GM18508 (cell line): ENCODE measurements at regions not wholly inside any gene's neighbourhood (a gene's known extent, or its start where the extent isn't known, plus 50 kb on each side); places are given as distances from the start of the nearest gene placed in this dataset.
A peak's percentile ranks its signal among the peaks of the same experiment; 100 is the strongest.
"Not testable (repeated sequence)": the region's sequence is repeated elsewhere in the genome, so short reads cannot be mapped to it uniquely, and the experiment has no call there.

Source experiments
- ATAC-seq: cut with Tn5 transposase; IDR thresholded peaks from one replicate; pipeline ENCODE4 v1.9.1; 2021; ENCODE audit warnings: moderate number of reproducible peaks; ENCODE audit not compliant: insufficient read depth, unreplicated experiment

- ATAC-seq: no peak
Measured at GRCh38 chr5:100641833-100642232, 106.7 kb downstream of the FAM174A start.

DNA sequence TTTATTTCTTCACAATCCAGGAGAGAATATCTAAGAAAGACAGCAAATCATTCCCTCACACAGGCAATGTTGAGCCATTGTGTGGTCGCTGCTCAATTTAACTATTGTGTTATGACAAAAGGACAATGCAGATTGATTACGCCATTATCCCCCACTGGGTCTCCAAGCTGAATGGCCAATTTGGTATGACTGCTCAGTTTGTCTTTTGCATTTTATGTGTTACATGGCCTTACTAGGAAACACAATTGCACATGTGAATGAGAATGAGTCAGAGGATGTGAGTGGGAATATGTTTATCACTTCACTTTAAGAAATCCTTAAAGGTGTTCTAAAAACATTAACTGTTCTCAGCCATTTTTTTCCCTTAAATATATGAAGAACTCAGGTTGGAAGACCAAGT lies 108.3 kb downstream of the FAM174A start:
- ATAC-seq: no peak

DNA sequence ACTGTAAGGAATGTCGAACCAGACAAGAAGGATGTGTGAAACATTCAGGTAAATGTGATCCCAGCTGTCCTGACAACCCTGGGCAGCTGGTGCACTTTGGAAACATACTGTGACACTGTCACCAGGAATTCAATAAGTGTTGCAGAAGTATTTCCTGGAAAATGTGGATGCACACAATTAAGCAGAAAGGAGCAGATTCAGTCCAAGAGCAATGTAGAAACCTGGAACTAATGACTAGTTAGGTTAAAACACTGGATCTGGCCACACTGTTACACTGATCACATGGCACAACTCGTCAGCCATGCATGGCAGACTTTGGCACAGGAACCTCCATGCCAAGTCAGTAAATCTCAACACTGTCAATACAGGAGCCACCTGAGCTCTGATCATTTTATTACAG lies 109.0 kb downstream of the FAM174A start:
- ATAC-seq: no peak

GRCh38 chr5:100644776-100645175 lies 109.6 kb downstream of the FAM174A start:
- ATAC-seq: no peak

DNA sequence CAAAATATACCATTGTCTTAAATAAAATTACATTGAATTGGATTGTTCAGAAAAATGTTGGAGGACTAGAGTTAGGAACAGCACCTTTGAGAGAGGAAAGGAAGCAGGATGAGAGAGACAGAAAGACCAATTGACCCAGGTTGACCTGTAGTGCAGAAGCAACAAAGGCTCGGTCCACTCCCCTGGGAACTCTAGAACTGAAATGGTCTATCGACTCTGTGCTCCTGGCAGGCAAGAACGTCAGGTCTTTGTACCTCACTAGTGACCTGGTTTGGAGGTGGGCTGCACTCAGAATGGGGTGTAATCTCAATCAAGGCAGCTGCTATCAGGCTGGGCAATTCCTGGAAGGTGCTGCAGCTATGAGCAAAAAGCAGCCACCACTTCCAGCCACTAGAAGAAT lies 110.8 kb downstream of the FAM174A start:
- no peak for ATAC-seq

- no peak for ATAC-seq
Measured at GRCh38 chr5:100646691-100647090, 111.5 kb downstream of the FAM174A start.

- no peak for ATAC-seq
Measured at GRCh38 chr5:100647461-100648230, 112.5 kb downstream of the FAM174A start.

DNA sequence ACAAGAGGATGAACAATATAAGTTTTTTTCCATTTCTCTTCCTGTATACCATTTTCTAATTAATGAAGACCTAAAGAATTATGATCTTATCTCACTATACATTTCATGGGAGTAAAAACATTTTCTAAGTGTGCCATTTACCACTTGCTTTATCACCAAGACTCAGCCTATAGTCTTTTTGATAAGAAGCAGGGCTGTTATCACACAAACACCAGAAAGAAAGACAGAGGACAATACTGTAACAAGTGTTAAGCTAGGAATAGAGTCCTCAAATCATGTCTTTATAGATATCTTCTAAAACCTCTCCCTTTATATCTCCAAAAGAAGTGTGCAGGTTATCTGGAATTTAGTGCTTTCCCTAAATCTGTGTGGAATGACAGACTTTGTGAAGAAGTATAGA lies 119.7 kb downstream of the FAM174A start:
- no peak for ATAC-seq

DNA sequence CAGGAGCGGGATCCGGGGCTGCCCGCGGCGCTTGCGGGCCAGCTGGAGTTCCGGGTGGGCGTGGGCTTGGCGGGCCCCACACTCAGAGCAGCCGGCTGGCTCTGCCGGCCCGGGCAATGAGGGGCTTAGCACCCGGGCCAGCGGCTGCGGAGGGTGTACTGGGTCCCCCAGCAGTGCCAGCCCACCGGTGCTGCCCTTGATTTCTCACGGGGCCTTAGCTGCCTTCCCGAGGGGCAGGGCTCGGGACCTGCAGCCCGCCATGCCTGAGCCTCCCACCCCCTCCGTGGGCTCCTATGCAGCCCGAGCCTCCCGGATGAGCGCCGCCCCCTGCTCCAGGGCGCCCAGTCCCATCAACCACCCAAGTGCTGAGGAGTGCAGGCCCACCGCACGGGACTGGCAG lies 121.6 kb downstream of the FAM174A start:
- not testable (repeated sequence) for ATAC-seq

DNA sequence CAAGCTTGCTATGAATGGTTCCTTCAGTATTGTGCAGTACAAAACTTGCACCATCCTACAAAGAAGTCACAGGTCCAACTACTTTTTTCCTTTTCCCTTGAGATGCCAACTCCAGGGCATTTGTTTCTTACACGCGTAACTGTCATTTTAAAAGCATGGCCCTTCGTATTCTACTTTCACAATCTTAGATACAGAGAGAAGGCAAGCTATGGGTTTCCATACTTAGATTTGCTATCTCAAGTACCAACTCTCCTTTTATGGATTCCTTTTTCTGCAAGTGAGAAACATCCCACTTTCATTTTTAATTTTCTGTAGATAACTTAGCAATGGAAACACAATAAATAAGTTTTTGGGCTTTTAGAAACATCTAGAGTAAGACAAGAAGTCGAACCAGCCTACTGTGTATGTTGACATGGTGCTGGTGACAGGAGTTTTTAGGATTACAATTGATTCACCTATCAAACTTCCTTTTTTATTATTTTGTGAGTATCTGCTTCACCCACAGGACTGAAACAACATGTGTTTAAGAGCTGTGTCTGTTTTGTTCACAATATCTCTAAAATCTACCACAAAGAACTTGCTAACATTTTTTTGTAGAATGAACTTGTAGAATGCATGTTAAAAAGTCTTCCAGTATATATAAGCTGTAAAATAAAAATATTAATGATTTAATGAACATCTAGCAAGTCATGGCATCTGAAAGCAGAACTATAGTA lies 124.1 kb downstream of the FAM174A start:
- no peak for ATAC-seq

DNA sequence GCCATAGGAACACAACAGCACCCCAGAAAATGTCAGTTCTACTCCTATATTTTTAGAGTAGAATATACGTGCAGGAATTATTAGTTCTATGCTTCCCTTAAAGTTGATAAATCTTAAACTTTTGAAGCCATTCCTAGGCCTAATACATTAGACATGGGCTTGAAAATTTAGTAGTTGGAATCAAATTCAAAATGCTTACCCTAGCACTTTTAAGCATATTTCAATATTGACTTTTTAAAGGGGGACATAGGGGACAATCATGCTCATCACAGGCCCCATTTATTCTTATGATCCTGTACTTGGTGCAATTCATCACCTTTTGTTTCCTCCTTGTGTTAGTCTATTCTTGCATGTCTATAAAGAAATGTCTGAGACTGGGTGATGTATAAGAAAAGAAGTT lies 129.0 kb downstream of the FAM174A start:
- no peak for ATAC-seq

DNA sequence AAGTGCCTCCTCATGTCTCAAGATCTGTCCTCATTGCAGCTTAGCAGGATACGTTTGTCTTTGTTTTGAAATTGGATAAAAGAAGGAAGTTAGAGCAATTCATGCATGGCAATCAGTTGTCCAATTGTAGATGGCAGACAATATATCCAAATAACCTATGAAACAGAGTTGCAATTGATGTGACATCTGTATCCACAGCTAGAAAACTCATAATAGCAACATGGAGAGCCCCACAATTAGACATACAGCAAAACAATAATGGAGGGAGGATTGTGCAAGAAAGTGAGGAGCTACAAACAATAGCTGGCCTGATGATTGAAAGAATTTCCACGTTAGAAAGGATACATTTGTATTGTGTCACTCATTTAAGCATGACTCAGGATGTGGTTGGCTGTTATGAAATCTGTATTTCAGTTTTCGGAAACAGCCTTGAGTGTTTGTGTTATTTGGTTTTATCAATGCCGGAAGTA lies 132.0 kb downstream of the FAM174A start:
- peak; percentile 90 for ATAC-seq

GRCh38 chr5:100668511-100668910 lies 133.3 kb downstream of the FAM174A start:
- ATAC-seq: no peak

DNA sequence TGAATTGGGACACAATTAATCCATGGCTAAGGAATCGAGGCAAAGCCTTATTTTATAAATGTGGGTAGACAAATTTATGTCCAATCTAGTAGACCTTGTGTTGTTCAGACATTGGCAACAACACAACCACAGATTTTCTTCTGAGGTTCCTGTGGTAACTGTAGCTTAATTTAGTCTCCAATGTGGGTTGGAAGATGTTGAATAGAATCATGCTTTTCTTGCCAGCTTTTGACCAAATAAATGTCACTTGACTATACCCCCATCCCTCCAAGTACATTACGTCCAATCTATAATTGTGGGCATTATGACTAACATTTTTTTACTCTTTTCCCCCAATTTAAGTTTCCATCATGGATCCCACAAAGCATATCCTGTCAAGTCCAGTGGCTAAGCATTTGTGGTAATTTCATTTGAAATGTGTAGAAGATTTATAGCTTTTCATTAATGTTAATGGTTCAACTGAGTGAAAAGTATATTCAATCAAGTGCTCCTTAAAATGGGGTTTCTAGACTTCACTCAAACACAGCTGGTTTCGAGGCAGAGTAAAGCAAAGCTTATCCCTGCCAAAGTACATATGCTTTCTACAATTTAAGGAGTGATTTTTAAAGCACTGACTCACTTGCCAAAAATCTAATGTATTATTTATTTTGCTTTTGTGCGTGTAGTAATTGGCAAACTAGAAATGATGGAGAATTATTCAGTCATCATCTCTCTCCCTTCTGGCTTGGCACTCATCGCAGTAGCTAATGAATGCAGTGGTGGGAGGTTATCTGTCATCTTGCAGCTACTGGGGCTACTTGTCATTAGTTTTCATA lies 141.8 kb downstream of the FAM174A start:
- no peak for ATAC-seq

DNA sequence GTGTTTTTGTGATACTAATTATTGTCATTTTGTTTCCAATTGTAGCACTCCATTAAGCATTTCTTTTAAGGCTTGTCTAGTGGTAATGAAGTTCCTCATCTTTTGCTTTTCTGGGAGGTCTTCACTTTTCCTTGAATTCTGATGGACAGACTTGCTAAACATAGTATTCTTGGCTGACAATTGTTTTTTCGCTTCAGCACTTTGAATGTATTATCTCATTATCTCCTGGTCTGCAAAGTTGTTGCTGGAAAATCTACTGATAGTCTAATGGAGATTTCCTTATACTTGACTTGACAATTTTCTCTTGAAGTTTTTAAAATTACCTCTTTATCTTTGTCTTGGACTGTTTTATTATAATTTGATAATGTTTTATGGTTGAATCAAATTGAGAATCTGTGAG lies 147.5 kb downstream of the FAM174A start:
- ATAC-seq: no peak

GRCh38 chr5:100683881-100684280 lies 148.7 kb downstream of the FAM174A start:
- ATAC-seq: no peak

DNA sequence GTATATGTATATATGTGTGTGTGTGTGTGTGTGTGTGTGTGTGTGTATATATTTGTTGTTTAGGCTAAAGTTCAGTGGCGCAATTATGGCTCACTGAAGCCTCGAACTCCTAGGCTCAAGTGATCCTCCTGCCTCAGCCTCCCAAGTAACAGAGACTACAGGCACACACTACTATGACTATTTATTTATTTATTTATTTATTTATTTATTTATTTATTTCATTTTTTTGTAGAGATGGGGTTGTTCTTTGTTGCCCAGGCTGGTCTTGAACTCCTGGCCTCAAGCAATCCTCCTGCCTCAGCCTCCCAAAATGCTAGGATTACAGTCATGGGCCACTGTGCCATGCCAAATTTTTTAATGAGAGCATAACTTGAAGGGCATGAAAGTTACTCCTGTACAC lies 149.9 kb downstream of the FAM174A start:
- ATAC-seq: not testable (repeated sequence)

DNA sequence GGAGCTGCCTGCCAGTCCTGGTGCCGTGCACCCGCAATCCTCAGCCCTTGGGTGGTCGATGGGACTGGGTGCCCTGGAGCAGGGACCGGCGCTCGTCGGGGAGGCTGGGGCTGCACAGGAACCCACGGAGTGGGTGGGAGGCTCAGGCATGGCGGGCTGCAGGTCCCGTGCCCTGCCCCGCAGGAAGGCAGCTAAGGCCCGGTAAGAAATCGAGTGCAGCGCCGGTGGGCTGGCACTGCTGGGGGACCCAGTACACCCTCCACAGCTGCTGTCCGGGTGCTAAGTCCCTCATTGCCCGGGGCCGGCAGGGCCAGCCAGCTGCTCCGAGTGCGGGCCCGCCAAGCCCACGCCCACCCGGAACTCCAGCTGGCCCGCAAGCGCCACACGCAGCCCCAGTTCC lies 153.7 kb downstream of the FAM174A start:
- ATAC-seq: not testable (repeated sequence)

- ATAC-seq: no peak
Measured at GRCh38 chr5:100690036-100690560, 154.9 kb downstream of the FAM174A start.

DNA sequence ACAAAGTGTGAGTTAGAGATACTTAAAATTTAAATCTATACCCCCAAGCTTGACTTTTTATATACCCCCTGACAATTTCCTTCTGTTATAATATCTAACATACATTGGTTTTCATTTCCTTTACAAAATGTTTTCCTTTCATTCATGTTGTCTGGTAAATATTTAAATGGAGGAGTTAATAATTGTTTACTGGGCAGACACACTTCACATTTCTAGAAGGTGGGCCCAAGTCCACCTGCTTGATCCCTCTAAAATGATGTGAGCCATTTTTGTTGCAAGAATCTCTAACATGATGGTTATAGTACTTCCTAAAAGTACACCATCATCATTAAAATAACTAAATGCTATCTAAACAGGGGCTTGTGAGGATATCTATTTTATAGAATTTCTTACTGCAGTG lies 155.9 kb downstream of the FAM174A start:
- no peak for ATAC-seq

GRCh38 chr5:100691548-100691947 lies 156.4 kb downstream of the FAM174A start:
- ATAC-seq: no peak
